ENCODE measurements at regions not wholly inside any gene's neighbourhood (a gene's known extent, or its start where the extent isn't known, plus 50 kb on each side); places are given as distances from the start of the nearest gene placed in this dataset.

GRCh38 chr1:177591155-177591554 lies 378.7 kb downstream of the SEC16B start:
- Histone ChIP-seq H3K36me3 (replicated peaks in 1 of 2) (no peaks in the 10 kb centered on the region), H3K27me3 (no peaks in the 10 kb centered on the region), H3K4me1 (replicated peaks in 1 of 2) (no peaks in the 10 kb centered on the region), H3K4me3 (no peak overlapping the region), H3K9me3 (replicated peaks in 1 of 3) (no peaks in the 10 kb centered on the region), H3K27ac (no peak overlapping the region)
- TF ChIP-seq POLR2A (IDR thresholded peaks at IDR 0.05) (no peak), CTCF (IDR thresholded peaks at IDR 0.05) (no peak)
- intact Hi-C loops (cut with DNase I) = no loop called here
- 64 to 80% (median 77%) methylated on average over 11 of the region's 11 CpGs for WGBS, 4 donors
- DNase-seq = peak in 1 of 7 donors; percentile 84

GRCh38 chr1:177589166-177589565 lies 380.7 kb downstream of the SEC16B start:
- 53 to 64% (median 59%) methylated on average over 3 of the region's 3 CpGs for WGBS, 4 donors
- Histone ChIP-seq H3K36me3 (replicated peaks in 1 of 2) (no peaks in the 10 kb centered on the region), H3K4me1 (replicated peaks in 1 of 2) (no peaks in the 10 kb centered on the region), H3K27ac (no peak overlapping the region), H3K27me3 (no peaks in the 10 kb centered on the region), H3K4me3 (no peak overlapping the region), H3K9me3 (replicated peaks in 1 of 3) (no peaks in the 10 kb centered on the region)
- no peak for DNase-seq
- TF ChIP-seq POLR2A (IDR thresholded peaks at IDR 0.05) (no peak), CTCF (IDR thresholded peaks at IDR 0.05) (no peak)
- intact Hi-C loops (cut with DNase I) = no loop called here

GRCh38 chr1:177586429-177586828 lies 383.4 kb downstream of the SEC16B start:
- intact Hi-C loops (cut with DNase I) = no loop called here
- TF ChIP-seq CTCF (IDR thresholded peaks at IDR 0.05) (no peak), POLR2A (IDR thresholded peaks at IDR 0.05) (no peak)

GRCh38 chr1:177585302-177586220 lies 384.3 kb downstream of the SEC16B start:
- Histone ChIP-seq H3K4me3 (no peak overlapping the region), H3K27me3 (no peaks in the 10 kb centered on the region), H3K27ac (no peak overlapping the region), H3K4me1 (replicated peaks in 1 of 2) (no peaks in the 10 kb centered on the region), H3K9me3 (replicated peaks in 1 of 3) (no peaks in the 10 kb centered on the region), H3K36me3 (replicated peaks in 1 of 2) (no peaks in the 10 kb centered on the region)
- intact Hi-C loops (cut with DNase I) = no loop called here
- TF ChIP-seq CTCF (IDR thresholded peaks at IDR 0.05) (no peak), POLR2A (IDR thresholded peaks at IDR 0.05) (no peak)
- no peak for DNase-seq
- 54 to 68% (median 58%) methylated on average over 3 of the region's 3 CpGs for WGBS, 4 donors

More at GRCh38 chr1:177586429-177586828, 383.4 kb downstream of the SEC16B start:
- Histone ChIP-seq H3K4me3 (no peak overlapping the region), H3K36me3 (replicated peaks in 1 of 2) (no peaks in the 10 kb centered on the region), H3K4me1 (replicated peaks in 1 of 2) (no peaks in the 10 kb centered on the region), H3K27ac (no peak overlapping the region), H3K9me3 (replicated peaks in 1 of 3) (no peaks in the 10 kb centered on the region), H3K27me3 (no peaks in the 10 kb centered on the region)
- WGBS, 4 donors = 62 to 74% (median 65%) methylated on average over 1 of the region's 1 CpG
- DNase-seq = no peak

Measured in adrenal gland (tissue), 9 donors.